Duodenal mucosa (tissue), 2 donors: ENCODE measurements at regions not wholly inside any gene's neighbourhood (a gene's known extent, or its start where the extent isn't known, plus 50 kb on each side); places are given as distances from the start of the nearest gene placed in this dataset.

Experiments used
- H3K27ac ChIP-seq: one replicate; pipeline ENCODE4 v1.7.0; 2013; ENCODE audit warnings: low read depth, low read length
- H3K27me3 ChIP-seq, 2 donors: one replicate each; pipeline ENCODE4 v1.7.0; 2013; ENCODE audit warnings: low read length in 2 of 2, control low read depth in 1 of 2; ENCODE audit not compliant: insufficient read depth in 2 of 2, control insufficient read depth in 1 of 2
- H3K36me3 ChIP-seq, 2 donors: one replicate each; pipeline ENCODE4 v1.7.0; 2013; ENCODE audit warnings: low read length in 2 of 2, control low read depth in 1 of 2; ENCODE audit not compliant: insufficient read depth in 2 of 2, control insufficient read depth in 1 of 2
- H3K4me1 ChIP-seq, 2 donors: one replicate each; pipeline ENCODE4 v1.7.0; 2013; ENCODE audit warnings: low read length in 2 of 2, control low read depth in 1 of 2; ENCODE audit not compliant: insufficient read depth in 2 of 2, control insufficient read depth in 1 of 2
- H3K4me3 ChIP-seq, 2 donors: one replicate each; pipeline ENCODE4 v1.7.0; 2013; ENCODE audit warnings: low read length in 2 of 2, low read depth in 1 of 2
- H3K9ac ChIP-seq, 2 donors: one replicate each; pipeline ENCODE4 v1.7.0; 2013; ENCODE audit warnings: low read length in 2 of 2, low read depth in 1 of 2
- H3K9me3 ChIP-seq, 2 donors: one replicate each; pipeline ENCODE4 v1.7.0; 2013; ENCODE audit warnings: low read length in 2 of 2, control low read depth in 1 of 2; ENCODE audit not compliant: control insufficient read depth in 1 of 2

DNA sequence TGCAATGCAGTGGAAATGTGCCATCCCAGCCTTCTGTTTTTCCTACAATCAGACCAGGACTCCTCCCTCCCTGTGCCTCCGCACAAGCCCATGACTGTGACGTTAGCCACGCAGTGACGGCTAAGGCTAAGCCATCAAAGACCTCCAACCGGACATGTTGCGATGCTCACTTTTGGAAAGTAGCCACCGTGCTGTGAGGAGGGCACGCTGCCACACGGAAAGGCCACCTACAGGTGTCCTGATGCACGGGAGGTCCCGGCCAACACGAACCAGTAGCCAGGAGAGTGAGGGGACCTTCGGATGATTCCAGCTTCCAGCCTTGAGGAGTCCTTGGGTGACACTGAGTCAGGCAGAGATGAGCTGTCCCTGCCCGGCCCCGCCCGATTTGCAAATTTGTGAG, 53.9 kb downstream of the FOXL1 start:
- no peaks in the 10 kb centered on the region for H3K9me3 ChIP-seq
- no peaks in the 10 kb centered on the region for H3K27me3 ChIP-seq
- no peak overlapping the region for H3K4me3 ChIP-seq
- no peaks in the 10 kb centered on the region for H3K4me1 ChIP-seq
- H3K9ac ChIP-seq, result no peak overlapping the region
- H3K36me3 ChIP-seq, result no peaks in the 10 kb centered on the region
- H3K27ac ChIP-seq, result no peak overlapping the region

DNA sequence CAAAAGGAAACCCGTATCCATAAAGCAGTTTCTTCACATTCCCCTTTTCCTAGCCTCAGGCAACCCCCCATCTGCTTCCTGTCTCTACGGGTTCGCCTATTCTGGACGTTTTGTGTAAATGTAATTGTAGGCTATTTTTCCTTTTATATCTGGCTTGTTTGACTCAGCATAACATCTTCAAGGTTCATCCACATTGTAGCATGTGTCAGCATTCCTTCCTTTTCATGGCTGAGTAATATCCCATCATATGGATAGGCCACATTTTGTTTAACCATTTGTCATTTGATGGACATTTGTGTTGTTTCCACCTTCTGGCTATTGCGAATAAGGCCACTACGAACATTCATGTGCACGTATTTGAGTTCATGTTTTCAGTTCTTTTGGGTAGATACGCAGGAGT, 54.6 kb downstream of the FOXL1 start:
- Histone ChIP-seq H3K9ac (no peak overlapping the region), H3K27me3 (no peaks in the 10 kb centered on the region), H3K9me3 (no peaks in the 10 kb centered on the region), H3K4me3 (no peak overlapping the region), H3K27ac (no peak overlapping the region), H3K36me3 (no peaks in the 10 kb centered on the region), H3K4me1 (no peaks in the 10 kb centered on the region)

DNA sequence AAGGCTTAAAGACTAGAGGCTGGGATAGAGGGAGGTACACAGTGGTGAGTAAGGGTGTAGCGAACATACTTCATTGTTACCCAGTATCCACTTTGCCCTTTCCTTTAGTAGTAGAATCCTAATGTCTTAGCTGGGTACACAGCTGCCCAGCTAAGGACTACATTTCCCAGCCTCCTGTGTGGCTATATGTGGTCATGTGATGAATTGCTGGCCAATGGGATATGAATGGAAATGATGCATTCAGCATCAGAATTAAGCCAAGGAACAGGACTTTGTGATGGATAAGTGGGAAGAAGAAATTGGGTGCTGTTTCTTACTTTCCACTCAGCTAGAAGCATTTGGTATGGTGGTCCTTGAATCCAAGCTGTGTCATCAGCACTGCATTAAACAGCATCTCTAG, 55.9 kb downstream of the FOXL1 start:
- H3K27me3 ChIP-seq, result no peaks in the 10 kb centered on the region
- no peak overlapping the region for H3K27ac ChIP-seq

DNA sequence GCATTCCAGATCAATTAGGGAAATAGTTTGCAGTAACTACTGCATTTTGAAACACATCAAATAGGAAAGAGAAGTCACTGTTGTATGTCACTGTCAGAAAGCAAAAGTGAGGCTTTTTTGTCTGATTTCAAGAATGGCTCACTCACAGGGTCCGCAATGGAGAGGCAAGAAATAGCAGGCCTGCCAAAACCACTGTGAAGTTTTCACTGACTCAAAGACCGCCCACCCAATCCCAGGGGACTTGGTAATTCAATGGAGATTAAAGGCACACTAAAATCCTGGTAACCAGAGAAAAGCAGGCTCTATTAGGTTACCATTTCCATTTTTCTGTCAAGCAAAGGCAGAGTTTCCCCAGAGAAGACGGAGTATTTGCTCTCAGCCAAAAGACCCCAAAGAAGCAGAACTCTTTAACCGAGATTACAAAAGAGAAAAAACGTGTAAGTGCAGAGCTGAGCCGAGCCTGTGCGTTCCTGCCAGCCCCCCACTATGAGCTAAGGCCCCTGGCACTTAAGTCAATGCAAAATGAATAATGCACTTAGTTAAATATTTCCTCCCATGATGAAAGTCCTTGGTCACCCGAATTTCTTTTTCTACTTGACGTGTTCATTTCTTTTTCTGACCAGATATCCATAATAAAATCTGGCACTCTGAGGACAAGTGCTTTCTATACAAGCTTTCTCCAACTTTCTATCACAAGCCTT, 57.0 kb downstream of the FOXL1 start:
- H3K4me1 ChIP-seq, result no peaks in the 10 kb centered on the region
- no peak overlapping the region for H3K4me3 ChIP-seq
- no peak overlapping the region for H3K9ac ChIP-seq
- no peaks in the 10 kb centered on the region for H3K27me3 ChIP-seq
- no peaks in the 10 kb centered on the region for H3K9me3 ChIP-seq
- no peaks in the 10 kb centered on the region for H3K36me3 ChIP-seq
- H3K27ac ChIP-seq, result no peak overlapping the region

More for the DNA sequence above, 55.9 kb downstream of the FOXL1 start:
- Histone ChIP-seq H3K4me1 (no peaks in the 10 kb centered on the region), H3K9me3 (no peaks in the 10 kb centered on the region), H3K36me3 (no peaks in the 10 kb centered on the region), H3K9ac (no peak overlapping the region), H3K4me3 (no peak overlapping the region)

DNA sequence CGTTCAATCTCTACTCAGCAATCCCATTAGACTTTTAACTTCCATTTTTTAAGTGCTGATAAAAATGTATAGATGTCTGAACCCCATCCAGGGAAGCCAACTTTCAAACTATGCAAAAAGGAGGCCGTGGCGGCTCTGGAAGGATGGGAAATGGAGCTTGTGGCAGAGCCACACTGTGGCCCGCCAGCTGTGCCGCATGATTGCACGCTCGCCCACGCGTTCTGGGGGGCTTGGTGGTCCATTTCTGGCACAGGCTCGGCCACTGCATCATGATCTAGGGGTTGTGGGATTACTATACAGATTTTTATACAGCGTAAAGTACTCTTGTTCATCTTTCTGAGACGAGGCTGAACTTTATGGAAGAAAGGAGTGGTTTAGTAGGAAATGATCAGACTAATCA, 57.6 kb downstream of the FOXL1 start:
- Histone ChIP-seq H3K27me3 (no peaks in the 10 kb centered on the region), H3K36me3 (no peaks in the 10 kb centered on the region), H3K9ac (no peak overlapping the region), H3K27ac (no peak overlapping the region), H3K9me3 (no peaks in the 10 kb centered on the region), H3K4me1 (no peaks in the 10 kb centered on the region), H3K4me3 (no peak overlapping the region)

DNA sequence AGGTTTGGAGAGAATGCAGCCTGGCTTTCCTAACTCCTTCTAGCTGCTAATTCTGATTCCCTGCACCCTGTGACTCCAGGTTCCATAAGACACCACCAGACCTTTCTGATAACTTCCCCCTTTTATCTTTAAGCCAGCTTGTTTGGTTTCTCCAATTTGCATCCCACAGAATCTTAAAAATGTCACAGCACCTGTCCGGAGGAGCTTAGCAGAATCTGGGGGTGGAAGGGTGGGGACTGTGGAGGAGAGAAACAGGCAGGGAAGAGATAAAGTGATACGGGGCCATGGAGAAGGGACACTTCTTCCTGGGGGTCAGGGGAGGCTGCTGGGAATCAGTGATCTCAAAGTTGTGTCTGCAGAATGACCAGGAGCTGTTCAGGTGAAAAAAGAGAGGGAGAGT, 59.4 kb downstream of the FOXL1 start:
- no peak overlapping the region for H3K4me3 ChIP-seq
- no peaks in the 10 kb centered on the region for H3K4me1 ChIP-seq
- H3K9ac ChIP-seq, result no peak overlapping the region

DNA sequence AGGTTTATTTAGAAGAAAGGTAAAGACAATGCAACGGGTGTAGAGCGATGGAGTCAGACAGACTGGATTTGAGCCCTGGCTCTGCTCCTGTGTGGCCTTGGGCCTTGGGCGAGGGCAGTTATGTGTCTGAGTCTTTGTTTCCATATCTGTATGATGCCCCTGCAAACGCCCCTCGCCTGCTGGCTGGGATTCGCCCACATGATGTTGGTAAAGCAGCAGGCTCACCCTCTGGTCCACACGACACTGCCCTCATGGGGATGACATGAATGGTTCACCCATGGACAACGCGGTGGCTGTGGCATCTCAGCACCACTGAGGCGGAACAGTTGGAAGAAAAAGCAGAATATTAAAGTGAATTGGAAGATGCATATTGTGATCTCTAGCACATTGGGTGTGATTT, 60.3 kb downstream of the FOXL1 start:
- Histone ChIP-seq H3K9me3 (no peaks in the 10 kb centered on the region), H3K4me1 (no peaks in the 10 kb centered on the region), H3K27ac (no peak overlapping the region), H3K4me3 (no peak overlapping the region), H3K9ac (no peak overlapping the region), H3K27me3 (no peaks in the 10 kb centered on the region), H3K36me3 (no peaks in the 10 kb centered on the region)

More for the DNA sequence above, 59.4 kb downstream of the FOXL1 start:
- Histone ChIP-seq H3K27me3 (no peaks in the 10 kb centered on the region), H3K36me3 (no peaks in the 10 kb centered on the region), H3K27ac (no peak overlapping the region), H3K9me3 (no peaks in the 10 kb centered on the region)

DNA sequence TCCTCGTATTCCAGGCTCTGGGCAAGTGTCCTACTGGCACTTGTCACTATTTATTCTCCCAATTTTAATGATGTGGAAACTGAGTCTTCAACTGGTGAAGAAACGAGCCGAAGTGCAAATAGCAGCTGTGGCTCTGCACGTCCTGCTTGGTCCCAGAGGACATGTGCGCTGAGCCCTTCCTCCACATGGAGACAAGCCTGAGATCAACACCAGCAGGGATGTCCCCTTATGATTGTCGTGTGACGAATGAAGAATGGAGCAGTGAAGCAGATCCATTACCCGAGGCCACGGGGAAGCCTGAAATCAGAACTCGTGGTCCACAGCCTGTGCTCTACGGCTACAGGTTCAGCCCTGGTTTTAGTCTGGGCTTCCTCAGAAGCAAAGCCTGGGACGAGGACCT, 61.0 kb downstream of the FOXL1 start:
- H3K4me1 ChIP-seq, result no peaks in the 10 kb centered on the region
- no peak overlapping the region for H3K4me3 ChIP-seq
- no peak overlapping the region for H3K27ac ChIP-seq
- no peak overlapping the region for H3K9ac ChIP-seq
- no peaks in the 10 kb centered on the region for H3K36me3 ChIP-seq
- no peaks in the 10 kb centered on the region for H3K9me3 ChIP-seq
- no peaks in the 10 kb centered on the region for H3K27me3 ChIP-seq

DNA sequence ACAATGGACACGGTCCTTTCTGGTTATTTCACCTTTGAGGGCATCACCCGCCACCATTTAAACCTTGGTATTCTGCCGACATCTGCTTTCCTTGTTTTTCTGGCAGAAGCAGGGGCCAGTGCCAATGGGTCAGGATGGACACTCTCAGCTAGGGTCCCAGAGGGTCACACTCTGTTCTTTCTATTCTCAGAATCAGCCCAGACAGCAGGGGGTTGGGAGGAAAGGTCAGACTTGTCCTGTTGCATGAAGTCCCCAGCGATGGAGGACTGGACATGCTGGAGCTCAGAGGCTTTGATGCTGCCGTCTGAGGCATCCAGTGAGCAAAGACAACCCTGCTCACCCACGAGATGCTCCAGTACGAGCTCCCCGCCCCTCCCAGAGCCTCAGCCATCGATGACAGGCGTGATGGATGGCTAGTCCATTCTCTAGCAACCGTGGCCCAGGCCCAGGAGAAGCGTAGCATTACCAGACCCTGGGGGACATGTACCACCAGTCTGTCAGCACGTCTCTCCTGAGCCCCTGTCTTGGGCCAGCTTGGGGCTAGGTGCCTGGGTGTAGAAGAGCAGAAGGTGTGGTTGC, 62.0 kb downstream of the FOXL1 start:
- Histone ChIP-seq H3K27ac (no peak overlapping the region), H3K9me3 (no peaks in the 10 kb centered on the region), H3K36me3 (no peaks in the 10 kb centered on the region), H3K27me3 (no peaks in the 10 kb centered on the region), H3K4me1 (no peaks in the 10 kb centered on the region), H3K9ac (no peak overlapping the region), H3K4me3 (no peak overlapping the region)

DNA sequence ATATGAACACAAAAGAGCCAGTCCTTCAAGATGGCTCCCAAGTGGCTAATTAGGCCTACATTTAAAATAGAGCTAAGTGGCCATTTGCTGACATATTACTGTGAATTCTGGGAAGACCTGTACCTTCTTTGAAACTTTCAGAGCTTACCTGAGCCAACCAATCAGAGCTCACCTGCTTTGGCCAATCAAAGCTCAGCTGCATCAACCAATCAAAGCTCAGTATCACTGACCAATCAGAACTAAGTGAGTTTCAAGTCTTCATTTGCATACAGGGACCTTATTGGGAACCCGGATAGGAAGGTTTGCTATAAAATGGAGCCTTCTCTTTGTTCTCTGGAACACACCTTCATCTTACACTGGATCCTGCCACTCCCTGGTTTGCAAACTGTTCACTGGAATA, 63.7 kb downstream of the FOXL1 start:
- Histone ChIP-seq H3K4me3 (no peak overlapping the region), H3K27ac (no peak overlapping the region), H3K36me3 (no peaks in the 10 kb centered on the region), H3K9me3 (no peaks in the 10 kb centered on the region), H3K9ac (no peak overlapping the region), H3K4me1 (no peaks in the 10 kb centered on the region), H3K27me3 (peaks cover 0 to 4% of the 10 kb centered on the region in 2 donors)
